ENCODE measurements at regions not wholly inside any gene's neighbourhood (a gene's known extent, or its start where the extent isn't known, plus 50 kb on each side); places are given as distances from the start of the nearest gene placed in this dataset.
A peak's percentile ranks its signal among the peaks of the same experiment; 100 is the strongest.

- no peak for DNase-seq (ENCODE audit: insufficient read length)
- TF ChIP-seq TAF1 (IDR thresholded peaks at IDR 0.05; ENCODE audit: borderline replicate concordance, low read depth, low read length) (no peak), POLR2A (IDR thresholded peaks at IDR 0.05; ENCODE audit: low read depth, low read length) (no peak), POLR2AphosphoS5 (IDR thresholded peaks at IDR 0.05; ENCODE audit: low read depth, low read length) (no peak)
- no peak for FAIRE-seq
These were observed 1143.8 kb upstream of the MAP3K7 start for GRCh38 chr6:91730710-91731109.

- DNase-seq (ENCODE audit: insufficient read length) (no peak), FAIRE-seq (no peak)
- TF ChIP-seq POLR2AphosphoS5 (IDR thresholded peaks at IDR 0.05; ENCODE audit: low read depth, low read length) (no peak), POLR2A (IDR thresholded peaks at IDR 0.05; ENCODE audit: low read depth, low read length) (no peak), TAF1 (IDR thresholded peaks at IDR 0.05; ENCODE audit: borderline replicate concordance, low read depth, low read length) (no peak)
These were observed 1133.5 kb upstream of the MAP3K7 start for GRCh38 chr6:91720324-91720723.

GRCh38 chr6:91719414-91719813 is 1132.5 kb upstream of the MAP3K7 start:
- no peak for FAIRE-seq
- no peak for DNase-seq (ENCODE audit: insufficient read length)
- no peak for TF ChIP-seq POLR2AphosphoS5 (IDR thresholded peaks at IDR 0.05; ENCODE audit: low read depth, low read length)
- no peak for TF ChIP-seq POLR2A (IDR thresholded peaks at IDR 0.05; ENCODE audit: low read depth, low read length)
- no peak for TF ChIP-seq TAF1 (IDR thresholded peaks at IDR 0.05; ENCODE audit: borderline replicate concordance, low read depth, low read length)

GRCh38 chr6:91718198-91718597 is 1131.3 kb upstream of the MAP3K7 start:
- no peak for FAIRE-seq
- TF ChIP-seq POLR2AphosphoS5 (IDR thresholded peaks at IDR 0.05; ENCODE audit: low read depth, low read length) (no peak), POLR2A (IDR thresholded peaks at IDR 0.05; ENCODE audit: low read depth, low read length) (no peak), TAF1 (IDR thresholded peaks at IDR 0.05; ENCODE audit: borderline replicate concordance, low read depth, low read length) (no peak)
- DNase-seq (ENCODE audit: insufficient read length): no peak

- DNase-seq (ENCODE audit: insufficient read length): no peak
- FAIRE-seq: no peak
- TF ChIP-seq TAF1 (IDR thresholded peaks at IDR 0.05; ENCODE audit: borderline replicate concordance, low read depth, low read length) (no peak), POLR2AphosphoS5 (IDR thresholded peaks at IDR 0.05; ENCODE audit: low read depth, low read length) (no peak), POLR2A (IDR thresholded peaks at IDR 0.05; ENCODE audit: low read depth, low read length) (no peak)
These were observed 1130.2 kb upstream of the MAP3K7 start for GRCh38 chr6:91717094-91717493.

GRCh38 chr6:91716361-91716760 is 1129.5 kb upstream of the MAP3K7 start:
- DNase-seq (ENCODE audit: insufficient read length): no peak
- TF ChIP-seq POLR2A (IDR thresholded peaks at IDR 0.05; ENCODE audit: low read depth, low read length): no peak
- TF ChIP-seq POLR2AphosphoS5 (IDR thresholded peaks at IDR 0.05; ENCODE audit: low read depth, low read length): no peak
- no peak for TF ChIP-seq TAF1 (IDR thresholded peaks at IDR 0.05; ENCODE audit: borderline replicate concordance, low read depth, low read length)
- no peak for FAIRE-seq

- FAIRE-seq (peak; percentile 36), DNase-seq (ENCODE audit: insufficient read length) (no peak)
- TF ChIP-seq POLR2AphosphoS5 (IDR thresholded peaks at IDR 0.05; ENCODE audit: low read depth, low read length) (no peak), POLR2A (IDR thresholded peaks at IDR 0.05; ENCODE audit: low read depth, low read length) (no peak), TAF1 (IDR thresholded peaks at IDR 0.05; ENCODE audit: borderline replicate concordance, low read depth, low read length) (no peak)
These were observed 1128.4 kb upstream of the MAP3K7 start for GRCh38 chr6:91715171-91715805.

- no peak for DNase-seq (ENCODE audit: insufficient read length)
- FAIRE-seq: no peak
- TF ChIP-seq POLR2AphosphoS5 (IDR thresholded peaks at IDR 0.05; ENCODE audit: low read depth, low read length) (no peak), POLR2A (IDR thresholded peaks at IDR 0.05; ENCODE audit: low read depth, low read length) (no peak), TAF1 (IDR thresholded peaks at IDR 0.05; ENCODE audit: borderline replicate concordance, low read depth, low read length) (no peak)
These were observed 1127.0 kb upstream of the MAP3K7 start for GRCh38 chr6:91713911-91714310.

GRCh38 chr6:91711518-91711917 is 1124.6 kb upstream of the MAP3K7 start:
- DNase-seq (ENCODE audit: insufficient read length) (no peak), FAIRE-seq (no peak)
- TF ChIP-seq TAF1 (IDR thresholded peaks at IDR 0.05; ENCODE audit: borderline replicate concordance, low read depth, low read length) (no peak), POLR2A (IDR thresholded peaks at IDR 0.05; ENCODE audit: low read depth, low read length) (no peak), POLR2AphosphoS5 (IDR thresholded peaks at IDR 0.05; ENCODE audit: low read depth, low read length) (no peak)

- DNase-seq (ENCODE audit: insufficient read length) (no peak), FAIRE-seq (no peak)
- TF ChIP-seq POLR2AphosphoS5 (IDR thresholded peaks at IDR 0.05; ENCODE audit: low read depth, low read length) (no peak), TAF1 (IDR thresholded peaks at IDR 0.05; ENCODE audit: borderline replicate concordance, low read depth, low read length) (no peak), POLR2A (IDR thresholded peaks at IDR 0.05; ENCODE audit: low read depth, low read length) (no peak)
These were observed 1123.5 kb upstream of the MAP3K7 start for GRCh38 chr6:91710342-91710741.

GRCh38 chr6:91708534-91708933 is 1121.7 kb upstream of the MAP3K7 start:
- FAIRE-seq: no peak

GRCh38 chr6:91705646-91706045 is 1118.8 kb upstream of the MAP3K7 start:
- FAIRE-seq: no peak
- no peak for DNase-seq (ENCODE audit: insufficient read length)
- TF ChIP-seq POLR2A (IDR thresholded peaks at IDR 0.05; ENCODE audit: low read depth, low read length): no peak

More at GRCh38 chr6:91708534-91708933, 1121.7 kb upstream of the MAP3K7 start:
- TF ChIP-seq POLR2A (IDR thresholded peaks at IDR 0.05; ENCODE audit: low read depth, low read length) (no peak), POLR2AphosphoS5 (IDR thresholded peaks at IDR 0.05; ENCODE audit: low read depth, low read length) (no peak), TAF1 (IDR thresholded peaks at IDR 0.05; ENCODE audit: borderline replicate concordance, low read depth, low read length) (no peak)
- no peak for DNase-seq (ENCODE audit: insufficient read length)
